Ovary (tissue), 7 donors: ENCODE measurements at regions not wholly inside any gene's neighbourhood (a gene's known extent, or its start where the extent isn't known, plus 50 kb on each side); places are given as distances from the start of the nearest gene placed in this dataset.

Source experiments
- DNase-seq, 5 donors: peaks; one replicate each; pipeline ENCODE4 v3.0.0-alpha.2; 2019 to 2020
- H3K27ac ChIP-seq, 2 donors: fragments of 200-600 bp; one replicate each; pipeline versions ENCODE4 v1.5.1 to v1.8.0; 2019 to 2022
- H3K27me3 ChIP-seq: fragments of 200-600 bp; one replicate; pipeline ENCODE4 v1.8.0; 2022
- H3K36me3 ChIP-seq: fragments of 200-600 bp; sonication (generic); one replicate; pipeline ENCODE4 v1.5.1; 2019
- H3K4me1 ChIP-seq: one replicate; pipeline ENCODE4 v1.8.1; 2013; ENCODE audit warnings: mild to moderate bottlenecking, moderate library complexity; ENCODE audit not compliant: insufficient read depth
- H3K4me3 ChIP-seq: fragments of 200-600 bp; sonication (generic); one replicate; pipeline ENCODE4 v1.5.1; 2017
- H3K9me3 ChIP-seq, 2 donors: fragments of 200-600 bp in 1 of 2; sonication (generic) in 1 of 2; one replicate each; pipeline versions ENCODE4 v1.5.1 to v1.8.1; 2013 to 2019; ENCODE audit warnings: mild to moderate bottlenecking in 1 of 2, moderate library complexity in 1 of 2
- CTCF ChIP-seq, 3 donors: fragments of 450-650 bp in 2 of 3; fragments of 200-600 bp in 1 of 3; IDR thresholded peaks; one replicate each; pipeline versions ENCODE4 v1.5.1 to v1.8.0; 2016 to 2022; ENCODE audit warnings: antibody characterized with exemption in 3 of 3, mild to moderate bottlenecking in 1 of 3
- EP300 ChIP-seq: sonication (generic); formaldehyde crosslinking; IDR thresholded peaks from one replicate; pipeline ENCODE4 v1.6.1; 2017; ENCODE audit warnings: antibody characterized with exemption
- POLR2A ChIP-seq: fragments of 450-650 bp; IDR thresholded peaks from one replicate; pipeline ENCODE4 v1.6.1; 2017; ENCODE audit warnings: antibody characterized with exemption, mild to moderate bottlenecking, moderate library complexity
- WGBS, 3 donors: extraction: QIAGEN DNeasy Blood & Tissue Kit in 1 of 3; methylation state at CpG; one replicate each; pipeline versions ENCODE4 v1.1.5 to v1.1.7; 2013 to 2017; 5-methylcytosine and 5-hydroxymethylcytosine counted together
- intact Hi-C, 4 donors: fragments of 100-400 bp; cut with DNase I; formaldehyde crosslinking; loops; one replicate each; pipeline versions ENCODE4 v1.11.0 to v1.15.1; 2022 to 2023
- donor health status: DM: no; HTN: no; CAD: no; lungs with moderate emphysema.
- donor health status: DM: no; HTN: no; CAD: no.
- donor health status: Bipolar disorder and iron deficiency.
- donor health status: DM: no; HTN: no; CAD: no.
- donor health status: DM: yes; HTN: yes; CAD: no.

- peaks cover 1% of the 10 kb centered on the region for H3K4me1 ChIP-seq
- TF ChIP-seq EP300, result no peak
- no peak for TF ChIP-seq POLR2A
- no peak for TF ChIP-seq CTCF (IDR thresholded peaks at IDR 0.05)
- H3K27me3 ChIP-seq, result no peaks in the 10 kb centered on the region
- no peaks in the 10 kb centered on the region for H3K36me3 ChIP-seq
- DNase-seq, result no peak
- WGBS, 3 donors, result 83 to 93% (median 91%) methylated on average over 4 of the region's 4 CpGs
- intact Hi-C loops, result no loop called here
- no peak overlapping the region for H3K27ac ChIP-seq
- H3K9me3 ChIP-seq, result no peaks in the 10 kb centered on the region
- no peak overlapping the region for H3K4me3 ChIP-seq
These were observed 70.3 kb downstream of the ARL4C start for GRCh38 chr2:234426616-234427015.

- no peaks in the 10 kb centered on the region for H3K36me3 ChIP-seq
- intact Hi-C loops, result no loop called here
- DNase-seq, result no peak
- no peaks in the 10 kb centered on the region for H3K27me3 ChIP-seq
- WGBS, 3 donors, result 70 to 89% (median 70%) methylated on average over 8 of the region's 8 CpGs
- H3K9me3 ChIP-seq, result no peaks in the 10 kb centered on the region
- H3K4me1 ChIP-seq, result peaks cover 1% of the 10 kb centered on the region
- H3K4me3 ChIP-seq, result no peak overlapping the region
- no peak overlapping the region for H3K27ac ChIP-seq
- TF ChIP-seq EP300 (no peak), CTCF (IDR thresholded peaks at IDR 0.05) (no peak), POLR2A (no peak)
These were observed 71.0 kb downstream of the ARL4C start for GRCh38 chr2:234425639-234426603.

- intact Hi-C loops, result no loop called here
- Histone ChIP-seq H3K4me1 (peaks cover 1% of the 10 kb centered on the region), H3K36me3 (no peaks in the 10 kb centered on the region), H3K27ac (no peak overlapping the region), H3K27me3 (no peaks in the 10 kb centered on the region), H3K4me3 (no peak overlapping the region), H3K9me3 (no peaks in the 10 kb centered on the region)
- TF ChIP-seq EP300, result no peak
- no peak for TF ChIP-seq CTCF (IDR thresholded peaks at IDR 0.05)
- no peak for TF ChIP-seq POLR2A
- WGBS, 3 donors, result 41 to 53% (median 47%) methylated on average over 4 of the region's 4 CpGs
- DNase-seq, result no peak
These were observed 73.0 kb downstream of the ARL4C start for GRCh38 chr2:234423884-234424283.

GRCh38 chr2:234422981-234423431 is 73.9 kb downstream of the ARL4C start:
- H3K4me3 ChIP-seq, result no peak overlapping the region
- H3K27ac ChIP-seq, result no peak overlapping the region
- H3K4me1 ChIP-seq, result peaks cover 1% of the 10 kb centered on the region
- 93% methylated on average over 8 of the region's 8 CpGs for WGBS, 3 donors
- no peaks in the 10 kb centered on the region for H3K36me3 ChIP-seq
- H3K9me3 ChIP-seq, result no peaks in the 10 kb centered on the region
- intact Hi-C loops, result no loop called here
- no peaks in the 10 kb centered on the region for H3K27me3 ChIP-seq
- TF ChIP-seq POLR2A, result no peak
- TF ChIP-seq CTCF (IDR thresholded peaks at IDR 0.05), result no peak
- TF ChIP-seq EP300, result no peak
- no peak for DNase-seq
